DMS114 treated with DMSO at 0.1 percent for 48 hours (cell line): ENCODE measurements at regions not wholly inside any gene's neighbourhood (a gene's known extent, or its start where the extent isn't known, plus 50 kb on each side); places are given as distances from the start of the nearest gene placed in this dataset.

ENCODE experiments used
- DNase-seq: peaks from one replicate; lab custom pipeline; 2025; ENCODE audit not compliant: unreplicated experiment; lab: John Stamatoyannopoulos, UW

DNA sequence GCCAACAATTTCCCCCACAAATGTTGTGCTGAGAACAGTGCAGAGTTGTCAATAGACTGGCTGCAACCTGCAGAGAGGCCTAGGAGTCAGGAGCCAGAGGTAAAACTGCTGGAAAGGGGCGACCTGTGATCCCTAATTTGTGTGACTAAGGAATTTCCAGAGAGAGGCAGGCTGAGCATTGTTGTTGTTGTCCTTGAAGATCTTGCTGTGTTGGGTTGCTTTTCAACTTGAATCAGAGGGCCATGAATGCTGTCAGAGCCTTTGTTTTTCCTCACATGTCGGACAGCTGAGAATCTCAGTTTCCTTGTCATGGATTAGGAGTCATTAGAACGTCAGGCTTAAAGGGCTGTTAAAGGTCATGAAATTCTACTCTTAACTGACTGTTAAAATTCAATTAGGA is 134.6 kb upstream of the ASTN2 start:
- no peak for DNase-seq

DNA sequence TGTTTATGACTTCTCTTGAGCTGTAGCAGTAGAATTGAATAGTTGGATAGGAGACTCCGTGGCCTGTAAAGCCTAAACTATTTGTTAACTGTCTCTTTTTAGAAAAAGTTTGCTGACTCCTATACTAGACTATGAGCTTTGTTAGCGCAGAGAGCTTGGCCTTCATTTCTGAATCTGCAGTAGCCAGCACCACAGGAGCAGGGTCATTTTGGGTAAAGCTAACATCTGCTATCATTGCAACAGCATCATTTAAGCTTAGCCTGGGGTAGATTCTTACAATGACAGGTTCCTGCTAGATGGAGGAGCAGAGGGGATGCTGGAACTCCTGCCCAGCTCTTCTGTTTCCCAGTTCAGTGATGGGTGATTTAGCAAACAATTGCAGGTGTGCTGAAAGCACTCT is 133.7 kb upstream of the ASTN2 start:
- DNase-seq, result no peak

- no peak for DNase-seq
Measured at GRCh38 chr9:117547904-117548303, 133.0 kb upstream of the ASTN2 start.

- DNase-seq, result no peak
Measured at GRCh38 chr9:117546894-117547678, 132.2 kb upstream of the ASTN2 start.

DNA sequence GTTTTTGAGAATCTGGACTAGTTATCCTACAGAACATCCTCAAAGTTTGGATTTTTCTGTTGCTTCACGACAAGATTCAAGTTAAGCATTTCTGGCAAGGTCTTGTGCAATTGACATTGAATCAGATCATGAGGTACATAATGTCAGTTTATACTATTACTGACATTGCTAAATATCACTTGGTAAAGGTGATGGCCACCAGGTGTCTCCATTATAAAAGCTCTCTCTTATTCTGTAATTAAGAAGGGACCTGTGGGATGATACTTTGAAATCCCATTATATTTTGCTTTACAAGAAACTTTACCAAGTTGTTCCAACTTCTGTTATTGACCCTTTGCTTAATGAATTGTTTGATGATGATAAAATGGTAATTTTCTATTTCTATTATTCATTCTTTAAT is 131.0 kb upstream of the ASTN2 start:
- DNase-seq, result no peak

DNA sequence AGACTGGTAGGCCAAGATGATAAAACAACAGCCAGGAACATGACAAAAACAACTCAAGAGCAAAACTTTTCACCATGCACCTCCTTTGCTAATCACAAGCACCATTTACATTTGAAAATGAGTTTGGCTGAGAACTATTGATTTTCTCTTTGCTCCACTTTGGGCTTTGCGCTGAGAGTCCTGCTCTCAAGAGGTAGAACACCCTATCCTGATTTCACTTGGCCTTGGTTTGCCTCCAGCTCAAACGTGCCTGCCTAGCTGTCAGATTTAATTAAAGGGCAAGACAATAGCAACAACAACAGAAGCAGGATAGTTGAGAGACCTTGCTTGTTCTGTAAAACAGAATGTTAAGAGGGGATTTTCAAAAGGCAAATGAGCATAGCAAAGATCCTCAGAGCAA is 128.2 kb upstream of the ASTN2 start:
- no peak for DNase-seq

DNA sequence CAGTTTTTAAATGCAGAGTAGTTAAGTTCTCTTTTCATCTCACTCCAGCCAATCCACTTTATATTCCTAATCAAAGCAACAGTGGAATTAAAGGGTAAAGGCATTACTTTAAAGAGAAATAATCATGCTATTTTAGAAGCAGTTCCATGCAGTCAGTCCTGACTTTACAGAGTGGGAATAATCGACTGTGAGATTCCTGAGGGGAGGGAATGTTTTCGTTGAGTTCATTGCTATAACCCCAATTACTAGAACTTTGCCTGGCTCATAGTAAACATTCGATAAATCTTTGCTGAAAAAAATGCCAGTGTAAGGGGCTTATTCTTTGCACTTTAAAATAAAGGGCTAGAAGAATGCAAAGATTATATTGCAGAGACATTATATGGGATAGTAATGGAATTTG is 127.2 kb upstream of the ASTN2 start:
- no peak for DNase-seq

GRCh38 chr9:117541181-117541580 is 126.3 kb upstream of the ASTN2 start:
- no peak for DNase-seq

DNA sequence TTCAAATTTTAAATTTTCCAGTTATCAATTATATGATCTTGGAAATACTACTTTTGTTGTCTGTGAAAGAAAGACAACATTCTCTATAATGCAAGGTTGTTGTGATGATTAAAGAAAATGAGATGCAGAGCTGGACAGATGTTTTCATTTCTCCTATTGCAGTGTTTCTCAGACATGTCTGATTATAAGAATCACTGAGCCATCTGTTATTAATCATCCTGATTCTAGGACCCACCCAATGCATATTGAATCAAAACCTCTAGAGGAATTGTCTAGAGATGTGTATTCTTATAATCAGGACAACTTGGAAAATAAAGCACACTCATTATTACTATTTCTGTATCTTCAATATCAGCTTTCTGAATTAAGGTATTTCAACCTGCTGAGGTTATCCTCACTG is 121.1 kb upstream of the ASTN2 start:
- no peak for DNase-seq

GRCh38 chr9:117535434-117535833 is 120.6 kb upstream of the ASTN2 start:
- no peak for DNase-seq

DNA sequence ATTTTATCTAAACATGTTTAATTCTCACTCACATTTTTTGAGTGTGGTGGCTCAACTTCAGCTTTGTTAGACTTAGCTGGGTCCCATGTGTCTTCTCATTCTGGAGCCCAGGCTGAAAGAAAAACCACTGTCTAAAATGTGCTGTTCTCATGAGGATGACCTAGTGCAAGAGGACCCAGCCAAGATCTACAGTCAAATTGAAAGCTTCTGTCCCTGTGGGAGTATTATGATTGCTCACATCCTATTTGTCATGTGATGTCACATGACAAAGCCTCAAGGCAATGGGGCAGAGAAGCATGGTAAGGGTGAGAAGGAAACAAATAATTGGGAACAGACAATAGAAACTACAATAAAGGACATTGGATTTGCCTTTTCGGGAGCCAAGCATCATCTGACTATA is 113.4 kb upstream of the ASTN2 start:
- no peak for DNase-seq

- no peak for DNase-seq
Measured at GRCh38 chr9:117526674-117527073, 111.8 kb upstream of the ASTN2 start.

DNA sequence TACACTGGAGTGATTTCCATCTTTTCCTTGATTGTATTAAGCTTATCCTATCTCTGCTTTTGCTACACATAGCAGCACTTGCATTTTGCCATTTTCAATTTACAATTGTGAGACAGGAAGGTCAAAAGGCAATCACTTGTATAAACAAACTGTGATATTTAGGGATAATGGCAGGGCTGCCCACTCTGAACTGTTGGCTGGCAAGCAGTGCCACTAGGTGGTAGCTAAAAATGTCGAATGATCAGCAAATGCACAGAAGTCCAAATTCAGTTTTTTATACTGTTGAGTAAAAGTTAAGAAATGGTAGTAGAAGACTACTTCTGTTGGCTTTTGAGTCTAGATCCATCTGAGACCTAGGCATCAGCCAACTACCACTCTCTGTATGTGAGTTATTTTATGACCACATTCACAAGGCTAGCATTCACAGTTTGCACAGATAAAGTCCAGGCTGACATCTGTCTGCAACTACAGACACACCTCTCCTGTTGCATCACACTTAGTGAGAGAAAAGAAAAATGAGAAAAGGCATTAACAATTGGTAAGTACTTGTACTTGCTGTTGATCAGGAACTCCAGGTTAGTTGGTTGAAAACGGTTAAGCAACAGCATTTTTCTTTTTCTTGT is 108.8 kb upstream of the ASTN2 start:
- DNase-seq, result no peak

GRCh38 chr9:117521293-117521692 is 106.4 kb upstream of the ASTN2 start:
- DNase-seq, result no peak

DNA sequence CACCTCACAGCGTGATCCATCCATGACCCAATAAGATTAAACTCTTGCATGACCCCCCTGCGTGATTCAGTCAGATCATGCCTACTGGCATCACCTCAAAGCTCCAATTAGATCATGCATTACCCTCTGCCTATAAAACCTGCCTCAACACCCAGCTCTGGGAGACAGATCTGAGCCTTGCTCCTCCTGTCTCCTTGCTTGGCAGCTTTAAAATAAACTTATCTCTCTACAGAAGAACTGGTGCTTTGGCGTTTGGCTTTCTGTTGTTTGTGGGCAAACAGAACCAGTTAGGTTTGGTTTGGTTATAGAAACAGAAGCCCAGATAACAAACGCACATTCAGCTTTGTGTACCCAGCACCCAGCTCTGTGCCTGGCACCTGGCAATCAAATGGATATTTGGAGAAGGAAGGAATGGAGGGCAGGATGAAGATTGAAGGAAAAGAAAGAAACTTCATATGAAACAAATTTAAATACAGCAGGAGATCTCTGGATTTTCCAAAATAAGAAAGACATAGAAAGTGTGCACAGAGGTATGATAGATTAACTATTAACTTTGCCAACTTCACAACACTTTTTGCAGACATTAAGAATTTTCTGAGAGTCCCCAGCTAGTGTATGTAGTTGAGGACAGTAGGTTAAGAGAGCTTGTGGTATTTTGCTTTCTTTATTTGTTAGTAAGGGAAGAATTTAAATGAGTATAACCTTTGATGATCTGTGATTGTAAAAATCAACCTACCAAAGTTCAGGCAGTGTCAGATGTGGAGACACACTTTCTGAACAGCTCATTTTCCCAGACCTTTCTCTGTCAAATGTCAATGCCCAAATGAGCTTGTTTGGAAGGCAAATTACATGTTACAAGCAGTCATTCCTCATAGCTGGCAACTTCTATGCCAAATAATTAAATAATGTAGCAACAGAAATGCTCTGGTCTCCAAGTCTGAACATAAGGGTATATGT is 102.1 kb upstream of the ASTN2 start:
- no peak for DNase-seq

DNA sequence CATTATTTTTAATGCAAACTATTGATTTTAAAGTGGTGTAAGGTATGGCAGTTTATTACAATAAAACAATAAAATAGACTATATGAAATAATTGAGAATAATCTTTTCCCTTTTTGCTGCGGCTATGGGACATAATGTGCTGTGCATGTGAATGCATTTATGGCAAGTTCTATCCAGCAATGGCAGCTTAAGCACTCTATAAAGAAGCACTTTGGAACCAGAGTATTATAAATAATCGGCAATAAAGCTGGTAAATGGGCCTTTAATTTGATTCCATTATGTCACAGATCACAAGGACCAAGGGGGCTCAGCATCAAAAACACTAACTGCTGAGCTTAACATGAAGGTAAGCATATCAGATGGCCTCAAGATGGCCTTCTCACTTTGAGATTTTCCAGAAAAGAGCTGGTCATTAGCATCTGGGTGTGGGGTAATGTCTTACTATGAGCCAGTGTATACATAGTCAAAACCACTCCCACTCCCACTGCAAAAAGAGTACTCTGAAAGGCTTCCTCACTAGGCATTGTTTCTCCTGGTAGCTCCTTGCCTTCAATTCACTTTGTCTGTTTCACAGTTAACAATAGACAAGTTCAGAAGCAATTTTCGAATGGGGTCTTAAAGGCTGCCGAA is 97.1 kb upstream of the ASTN2 start:
- DNase-seq, result no peak

DNA sequence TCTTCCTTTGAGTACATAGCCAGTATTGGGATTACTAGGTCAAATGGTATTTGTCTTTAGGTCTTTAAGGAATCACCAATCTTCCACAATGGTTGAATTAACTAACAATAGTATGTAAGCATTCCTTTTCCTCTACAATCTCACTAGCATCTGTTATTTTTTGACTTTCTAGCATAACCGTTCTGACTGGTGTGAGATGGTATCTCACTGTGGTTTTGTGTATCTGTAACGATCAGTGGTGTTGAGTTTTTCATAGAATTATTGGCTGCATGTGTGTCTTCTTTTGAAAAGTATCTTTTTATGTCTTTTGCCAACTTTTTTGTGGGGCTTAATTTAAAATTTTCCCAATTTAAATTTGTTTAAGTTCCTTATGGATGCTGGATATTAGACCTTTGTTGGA is 81.5 kb upstream of the ASTN2 start:
- DNase-seq, result no peak

DNA sequence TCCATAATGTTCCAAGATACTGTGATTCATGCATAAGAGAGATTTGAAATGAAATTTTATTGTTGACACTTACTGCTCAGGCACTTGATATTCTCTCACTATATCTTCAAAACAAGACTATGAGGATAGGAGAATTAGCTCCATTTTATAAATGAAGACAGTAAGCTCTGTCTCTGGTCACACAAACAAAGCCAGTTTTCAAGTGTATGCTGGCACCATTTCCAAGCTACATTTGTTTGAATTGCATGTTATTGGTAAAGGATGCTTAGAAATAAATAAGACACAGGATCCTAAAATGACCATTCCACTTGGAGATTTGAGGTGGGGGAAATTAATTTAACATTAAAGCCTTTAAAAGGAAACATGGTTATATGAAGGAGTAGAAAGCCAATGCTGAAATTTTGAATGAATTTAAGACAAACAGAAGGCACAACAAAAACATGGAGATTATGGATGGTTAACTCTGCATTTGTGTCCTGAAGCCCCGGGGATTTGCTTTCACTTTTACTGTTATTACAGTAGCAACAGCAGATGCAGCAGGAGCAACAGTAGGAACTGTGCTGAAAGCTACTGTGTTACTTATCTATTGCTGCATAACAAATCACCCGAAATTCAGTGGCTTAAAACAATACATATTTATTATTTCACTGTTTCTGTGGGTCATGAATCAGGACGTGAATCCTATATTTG is 79.7 kb upstream of the ASTN2 start:
- no peak for DNase-seq

DNA sequence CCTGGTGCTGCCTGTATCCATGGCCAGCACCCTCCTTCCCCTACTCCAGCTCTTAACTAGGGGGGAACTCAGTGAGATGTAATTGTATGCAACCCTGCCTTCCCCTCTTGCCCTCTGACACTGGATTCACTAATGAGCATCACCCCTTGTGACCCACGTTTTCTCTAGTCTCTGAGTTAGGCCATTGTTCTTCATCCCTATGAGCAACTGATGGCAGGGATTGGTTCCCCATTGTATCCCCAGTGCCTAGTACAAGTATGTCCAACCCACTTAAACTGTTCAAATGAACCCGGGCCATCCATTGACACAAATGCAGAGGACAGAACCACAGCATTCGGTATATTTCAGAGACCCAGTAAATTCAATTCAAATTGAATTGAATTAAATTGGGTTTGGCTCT is 77.6 kb upstream of the ASTN2 start:
- no peak for DNase-seq

DNA sequence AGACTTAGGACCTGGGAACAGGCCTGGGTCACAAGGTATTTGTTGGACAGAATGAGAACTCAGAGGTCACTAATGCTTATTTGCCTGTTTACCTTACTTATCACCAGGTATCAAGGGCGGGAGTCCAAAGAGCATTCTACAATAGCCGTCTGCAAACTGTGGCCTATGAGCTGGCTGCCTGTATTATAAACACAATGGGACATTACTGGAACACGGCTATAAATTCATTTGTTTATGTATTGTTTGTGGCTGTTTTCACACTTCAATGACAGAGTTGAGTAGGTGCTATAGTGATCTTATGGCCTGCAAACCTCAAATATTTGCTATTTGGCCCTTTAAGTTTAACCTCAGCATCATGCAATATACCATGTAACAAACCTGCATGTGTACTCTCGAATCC is 76.6 kb upstream of the ASTN2 start:
- no peak for DNase-seq

DNA sequence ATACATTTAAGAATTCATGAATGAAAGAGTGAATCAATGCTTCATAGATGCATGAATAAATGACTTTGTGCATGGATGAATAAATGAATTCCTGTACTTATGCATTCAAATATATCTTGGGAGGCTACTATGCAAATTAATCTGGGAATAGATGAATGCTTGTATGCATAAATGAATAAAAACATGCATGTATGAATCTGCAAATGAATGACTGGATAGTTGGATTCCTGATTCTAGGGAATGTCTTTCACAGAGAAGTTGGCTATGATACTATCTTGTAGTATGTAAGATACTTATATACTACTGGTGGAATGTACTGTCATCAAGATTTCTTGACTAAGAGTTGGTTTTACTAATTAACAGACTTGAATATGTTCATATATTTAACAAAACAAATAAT is 75.3 kb upstream of the ASTN2 start:
- DNase-seq, result no peak
